H9 (cell line): ENCODE measurements at regions not wholly inside any gene's neighbourhood (a gene's known extent, or its start where the extent isn't known, plus 50 kb on each side); places are given as distances from the start of the nearest gene placed in this dataset.

Source experiments
- DNase-seq: peaks from one replicate; pipeline ENCODE4 v3.0.0-alpha.2; 2017
- H2AFZ ChIP-seq: one replicate; pipeline ENCODE4 v1.6.1; 2013; ENCODE audit warnings: mild to moderate bottlenecking, low read length, control low read depth, moderate library complexity
- H2AK5ac ChIP-seq: 2 replicates; pipeline ENCODE4 v1.6.1; 2013; ENCODE audit warnings: low read length, control low read depth, mixed read lengths; ENCODE audit not compliant: insufficient read length
- H2BK120ac ChIP-seq: one replicate; pipeline ENCODE4 v1.6.1; 2013; ENCODE audit warnings: low read depth, mild to moderate bottlenecking, low read length, control low read depth, inconsistent platforms; ENCODE audit not compliant: poor library complexity, severe bottlenecking
- H2BK12ac ChIP-seq: 2 replicates; pipeline ENCODE4 v1.6.1; 2013; ENCODE audit warnings: low read length, control low read depth, mixed read lengths, low read depth; ENCODE audit not compliant: insufficient read length
- H2BK15ac ChIP-seq: 2 replicates; pipeline ENCODE4 v1.6.1; 2013; ENCODE audit warnings: low read depth, low read length, control low read depth
- H2BK20ac ChIP-seq: one replicate; pipeline ENCODE4 v1.6.1; 2013; ENCODE audit warnings: low read depth, mild to moderate bottlenecking, low read length, control low read depth, inconsistent platforms; ENCODE audit not compliant: poor library complexity, severe bottlenecking
- H2BK5ac ChIP-seq: 2 replicates; pipeline ENCODE4 v1.6.1; 2013; ENCODE audit warnings: low read length, control low read depth, mixed read lengths; ENCODE audit not compliant: insufficient read length
- H3K14ac ChIP-seq: 2 replicates; pipeline ENCODE4 v1.6.1; 2013; ENCODE audit warnings: low read length, control low read depth; ENCODE audit not compliant: insufficient read depth
- H3K18ac ChIP-seq: 2 replicates; pipeline ENCODE4 v1.6.1; 2013; ENCODE audit warnings: low read depth, mild to moderate bottlenecking, mixed read lengths, low read length, control low read depth; ENCODE audit not compliant: insufficient read length
- H3K23ac ChIP-seq: 2 replicates; pipeline ENCODE4 v1.6.1; 2013; ENCODE audit warnings: low read length, control low read depth, mixed read lengths, low read depth; ENCODE audit not compliant: insufficient read length
- H3K23me2 ChIP-seq: 2 replicates; pipeline ENCODE4 v1.6.1; 2013; ENCODE audit warnings: low read depth, mild to moderate bottlenecking, mixed read lengths, low read length, control low read depth; ENCODE audit not compliant: insufficient read length, poor library complexity, severe bottlenecking
- H3K27ac ChIP-seq: 2 replicates; pipeline ENCODE4 v1.5.1; 2013; ENCODE audit warnings: low read length, control low read depth, mixed read lengths, low read depth; ENCODE audit not compliant: insufficient read length
- H3K27me3 ChIP-seq: 2 replicates; pipeline ENCODE4 v1.6.1; 2013; ENCODE audit warnings: low read length, control low read depth, inconsistent platforms; ENCODE audit not compliant: insufficient read depth
- H3K4ac ChIP-seq: 2 replicates; pipeline ENCODE4 v1.6.1; 2013; ENCODE audit warnings: low read depth, mild to moderate bottlenecking, control low read depth, inconsistent platforms, low read length, moderate library complexity
- H3K4me1 ChIP-seq: 2 replicates; pipeline ENCODE4 v1.6.1; 2013; ENCODE audit warnings: low read length, control low read depth, inconsistent platforms; ENCODE audit not compliant: insufficient read depth
- H3K4me2 ChIP-seq: 2 replicates; pipeline ENCODE4 v1.6.1; 2013; ENCODE audit warnings: low read length, control low read depth, mixed read lengths; ENCODE audit not compliant: insufficient read length, insufficient read depth
- H3K56ac ChIP-seq: 2 replicates; pipeline ENCODE4 v1.6.1; 2013; ENCODE audit warnings: low read depth, mild to moderate bottlenecking, mixed read lengths, low read length, control low read depth; ENCODE audit not compliant: insufficient read length
- H3K79me1 ChIP-seq: 2 replicates; pipeline ENCODE4 v1.6.1; 2013; ENCODE audit warnings: low read depth, mild to moderate bottlenecking, moderate library complexity, low read length, control low read depth, inconsistent platforms; ENCODE audit not compliant: insufficient read depth, poor library complexity, severe bottlenecking
- H3K79me2 ChIP-seq: 2 replicates; pipeline ENCODE4 v1.6.1; 2013; ENCODE audit warnings: low read length, control low read depth, inconsistent platforms; ENCODE audit not compliant: insufficient read depth
- H3K9ac ChIP-seq: 2 replicates; pipeline ENCODE4 v1.6.1; 2013; ENCODE audit warnings: low read length, control low read depth, mixed read lengths; ENCODE audit not compliant: insufficient read length; ENCODE audit errors: extremely low read depth
- H3K9me3 ChIP-seq: one replicate; pipeline ENCODE4 v1.6.1; 2013; ENCODE audit warnings: low read depth, low read length, inconsistent platforms; ENCODE audit not compliant: control insufficient read depth
- H3T11ph ChIP-seq: one replicate; pipeline ENCODE4 v1.6.1; 2013; ENCODE audit warnings: mild to moderate bottlenecking, low read length, control low read depth, inconsistent platforms
- H4K20me1 ChIP-seq: one replicate; pipeline ENCODE4 v1.6.1; 2013; ENCODE audit not compliant: control insufficient read depth, insufficient read length, insufficient read depth
- H4K5ac ChIP-seq: 2 replicates; pipeline ENCODE4 v1.6.1; 2013; ENCODE audit warnings: low read depth, mild to moderate bottlenecking, mixed read lengths, low read length, control low read depth; ENCODE audit not compliant: insufficient read length
- H4K8ac ChIP-seq: replicated peaks from 2 replicates; pipeline ENCODE4 v1.6.1; 2013; ENCODE audit warnings: low read length, control low read depth, mixed read lengths, low read depth; ENCODE audit not compliant: insufficient read length
- H4K91ac ChIP-seq: 2 replicates; pipeline ENCODE4 v1.6.1; 2013; ENCODE audit warnings: low read depth, mild to moderate bottlenecking, moderate library complexity, mixed read lengths, low read length, control low read depth; ENCODE audit not compliant: insufficient read length
- H3K27ac Mint-ChIP-seq, 3 experiments: 2 replicates in 2 of 3; 3 replicates in 1 of 3; pipeline ENCODE4 v1.8.0; 2020 to 2021; ENCODE audit warnings: mixed read lengths in 3 of 3, mild to moderate bottlenecking in 1 of 3, moderate library complexity in 1 of 3
- H3K27me3 Mint-ChIP-seq: 2 replicates; pipeline ENCODE4 v1.8.0; 2021; ENCODE audit warnings: low read depth, mild to moderate bottlenecking, moderate library complexity, mixed read lengths
- H3K36me3 Mint-ChIP-seq, 3 experiments: 2 replicates in 2 of 3; 3 replicates in 1 of 3; pipeline ENCODE4 v1.8.0; 2020 to 2021; ENCODE audit warnings: low read depth in 3 of 3, mixed read lengths in 3 of 3; ENCODE audit not compliant: insufficient read depth in 1 of 3
- H3K4me1 Mint-ChIP-seq, 2 experiments: 2 replicates each; pipeline ENCODE4 v1.8.0; 2020; ENCODE audit warnings: mixed read lengths in 2 of 2
- H3K4me3 Mint-ChIP-seq, 2 experiments: 2 replicates in 1 of 2; 3 replicates in 1 of 2; pipeline ENCODE4 v1.8.0; 2020 to 2021; ENCODE audit warnings: mild to moderate bottlenecking in 2 of 2, mixed read lengths in 2 of 2, moderate library complexity in 1 of 2
- H3K9me3 Mint-ChIP-seq, 2 experiments: 2 replicates in 1 of 2; 3 replicates in 1 of 2; pipeline ENCODE4 v1.8.0; 2020; ENCODE audit warnings: mild to moderate bottlenecking in 2 of 2, mixed read lengths in 2 of 2, moderate library complexity in 1 of 2
- WGBS: extraction: QIAGEN DNeasy Blood & Tissue Kit; methylation state at CpG from one replicate; pipeline ENCODE4 v1.1.7; 2013; ENCODE audit warnings: missing lambda C conversion rate, low lambda C conversion rate, mixed read lengths; ENCODE audit not compliant: insufficient read length; ENCODE audit errors: extremely low coverage; 5-methylcytosine and 5-hydroxymethylcytosine counted together
- TF ChIP-seq, protein P1 (sequence below): fragments of 200-600 bp; sonication (generic); conservative IDR thresholded peaks from 3 replicates; pipeline ENCODE4 v1.8.0; 2021; ENCODE audit warnings: antibody characterized with exemption, mild to moderate bottlenecking

GRCh38 chr14:51523243-51523642 lies 128.5 kb upstream of the FRMD6 start:
- H2BK20ac ChIP-seq: no peak overlapping the region
- no peaks in the 10 kb centered on the region for H3K79me1 ChIP-seq
- H3K27me3 Mint-ChIP-seq: no peaks in the 10 kb centered on the region
- no CpG with 5 or more reads among the region's 4 CpGs for WGBS
- no peak overlapping the region for H4K8ac ChIP-seq
- H3K79me2 ChIP-seq: no peaks in the 10 kb centered on the region
- peaks cover 17 to 22% of the 10 kb centered on the region in 2 experiments for H3K4me1 Mint-ChIP-seq
- no peaks in the 10 kb centered on the region for H3K36me3 Mint-ChIP-seq
- H3K4me1 ChIP-seq: 0 out of 2 replicates have a peak, but pooled peaks cover under 1% of the 10 kb centered on the region
- no peak overlapping the region for H4K91ac ChIP-seq
- no peak overlapping the region for H2BK15ac ChIP-seq
- no peak overlapping the region for H2BK5ac ChIP-seq
- no peak overlapping the region for H2AFZ ChIP-seq
- no peak overlapping the region for H2BK12ac ChIP-seq
- H3K14ac ChIP-seq: no peak overlapping the region
- no peaks in the 10 kb centered on the region for H3K9me3 ChIP-seq
- no peak overlapping the region for H3T11ph ChIP-seq
- no peak overlapping the region for H3K23ac ChIP-seq
- H3K4me2 ChIP-seq: no peak overlapping the region
- no peak for DNase-seq
- no peaks in the 10 kb centered on the region for H3K9me3 Mint-ChIP-seq
- H3K56ac ChIP-seq: no peak overlapping the region
- no peak overlapping the region for H3K18ac ChIP-seq
- H3K27ac Mint-ChIP-seq: no peak overlapping the region
- TF ChIP-seq, protein P1, sequence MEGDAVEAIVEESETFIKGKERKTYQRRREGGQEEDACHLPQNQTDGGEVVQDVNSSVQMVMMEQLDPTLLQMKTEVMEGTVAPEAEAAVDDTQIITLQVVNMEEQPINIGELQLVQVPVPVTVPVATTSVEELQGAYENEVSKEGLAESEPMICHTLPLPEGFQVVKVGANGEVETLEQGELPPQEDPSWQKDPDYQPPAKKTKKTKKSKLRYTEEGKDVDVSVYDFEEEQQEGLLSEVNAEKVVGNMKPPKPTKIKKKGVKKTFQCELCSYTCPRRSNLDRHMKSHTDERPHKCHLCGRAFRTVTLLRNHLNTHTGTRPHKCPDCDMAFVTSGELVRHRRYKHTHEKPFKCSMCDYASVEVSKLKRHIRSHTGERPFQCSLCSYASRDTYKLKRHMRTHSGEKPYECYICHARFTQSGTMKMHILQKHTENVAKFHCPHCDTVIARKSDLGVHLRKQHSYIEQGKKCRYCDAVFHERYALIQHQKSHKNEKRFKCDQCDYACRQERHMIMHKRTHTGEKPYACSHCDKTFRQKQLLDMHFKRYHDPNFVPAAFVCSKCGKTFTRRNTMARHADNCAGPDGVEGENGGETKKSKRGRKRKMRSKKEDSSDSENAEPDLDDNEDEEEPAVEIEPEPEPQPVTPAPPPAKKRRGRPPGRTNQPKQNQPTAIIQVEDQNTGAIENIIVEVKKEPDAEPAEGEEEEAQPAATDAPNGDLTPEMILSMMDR: no peak
- no peak overlapping the region for H3K4me3 Mint-ChIP-seq
- no peaks in the 10 kb centered on the region for H4K20me1 ChIP-seq
- no peak overlapping the region for H3K9ac ChIP-seq
- H3K27ac ChIP-seq: no peak overlapping the region
- H3K4ac ChIP-seq: no peak overlapping the region
- H2BK120ac ChIP-seq: no peak overlapping the region
- H4K5ac ChIP-seq: no peak overlapping the region
- H3K23me2 ChIP-seq: no peaks in the 10 kb centered on the region
- no peaks in the 10 kb centered on the region for H3K27me3 ChIP-seq
- H2AK5ac ChIP-seq: no peak overlapping the region
